Mammary epithelial cell (primary cell): ENCODE measurements at regions not wholly inside any gene's neighbourhood (a gene's known extent, or its start where the extent isn't known, plus 50 kb on each side); places are given as distances from the start of the nearest gene placed in this dataset.

Source experiments
- EZH2 ChIP-seq: IDR thresholded peaks from 2 replicates; pipeline ENCODE4 v1.6.1; 2012; ENCODE audit warnings: low read length, inconsistent platforms, borderline replicate concordance
- TF ChIP-seq, protein P1 (sequence below), 2 donors: IDR thresholded peaks in 1 of 2; conservative IDR thresholded peaks in 1 of 2; 2 replicates each; pipeline ENCODE4 v1.5.1; 2011 to 2012; ENCODE audit warnings: inconsistent platforms in 2 of 2, low read length in 2 of 2, mild to moderate bottlenecking in 2 of 2, control low read depth in 1 of 2, low read depth in 1 of 2; ENCODE audit not compliant: insufficient read depth in 1 of 2; ENCODE audit errors: extremely low read depth in 1 of 2

DNA sequence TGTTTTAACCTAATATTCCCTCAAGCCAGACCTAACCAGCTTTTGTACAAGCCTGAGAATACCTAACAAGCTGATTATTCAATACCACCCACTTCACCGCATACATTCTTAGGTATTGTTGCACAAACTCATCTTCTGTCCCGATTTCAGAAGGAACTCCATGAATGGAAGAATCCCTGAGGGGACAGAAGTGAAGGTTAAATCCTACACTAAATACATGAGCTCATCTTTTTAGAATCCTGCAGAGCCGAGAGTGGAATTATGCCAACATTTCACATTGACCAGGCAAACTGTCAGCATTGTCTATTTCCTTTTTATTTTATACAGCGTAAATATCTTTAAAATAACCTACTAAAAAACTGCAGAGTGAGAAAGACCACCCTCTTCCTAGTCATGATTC lies 140.7 kb upstream of the PRICKLE1 start:
- TF ChIP-seq, protein P1, sequence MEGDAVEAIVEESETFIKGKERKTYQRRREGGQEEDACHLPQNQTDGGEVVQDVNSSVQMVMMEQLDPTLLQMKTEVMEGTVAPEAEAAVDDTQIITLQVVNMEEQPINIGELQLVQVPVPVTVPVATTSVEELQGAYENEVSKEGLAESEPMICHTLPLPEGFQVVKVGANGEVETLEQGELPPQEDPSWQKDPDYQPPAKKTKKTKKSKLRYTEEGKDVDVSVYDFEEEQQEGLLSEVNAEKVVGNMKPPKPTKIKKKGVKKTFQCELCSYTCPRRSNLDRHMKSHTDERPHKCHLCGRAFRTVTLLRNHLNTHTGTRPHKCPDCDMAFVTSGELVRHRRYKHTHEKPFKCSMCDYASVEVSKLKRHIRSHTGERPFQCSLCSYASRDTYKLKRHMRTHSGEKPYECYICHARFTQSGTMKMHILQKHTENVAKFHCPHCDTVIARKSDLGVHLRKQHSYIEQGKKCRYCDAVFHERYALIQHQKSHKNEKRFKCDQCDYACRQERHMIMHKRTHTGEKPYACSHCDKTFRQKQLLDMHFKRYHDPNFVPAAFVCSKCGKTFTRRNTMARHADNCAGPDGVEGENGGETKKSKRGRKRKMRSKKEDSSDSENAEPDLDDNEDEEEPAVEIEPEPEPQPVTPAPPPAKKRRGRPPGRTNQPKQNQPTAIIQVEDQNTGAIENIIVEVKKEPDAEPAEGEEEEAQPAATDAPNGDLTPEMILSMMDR (conservative IDR thresholded peaks at IDR 0.05 in 1 of 2, IDR thresholded peaks at IDR 0.05 in 1 of 2; ENCODE audit: extremely low read depth in 1 of 2, insufficient read depth in 1 of 2, low read depth in 1 of 2, low read length in 2 of 2), result no peak
- no peak for TF ChIP-seq EZH2
